CD4-positive, alpha-beta T cell (primary cell): ENCODE measurements at regions not wholly inside any gene's neighbourhood (a gene's known extent, or its start where the extent isn't known, plus 50 kb on each side); places are given as distances from the start of the nearest gene placed in this dataset.

Experiments
- ATAC-seq: fragments of 200-7000 bp; cut with Tn5 transposase; one replicate; pipeline ENCODE4 v1.10.0; 2022; ENCODE audit warnings: mild to moderate bottlenecking; ENCODE audit not compliant: poor library complexity
- CTCF ChIA-PET: fragments of 350-600 bp; sonication (Branson Sonifier 250); formaldehyde crosslinking; loops from one replicate; lab custom pipeline; 2021; ENCODE audit warnings: antibody characterized with exemption, inconsistent platforms; lab: Charles Lee
- POLR2A ChIA-PET: fragments of 350-600 bp; sonication (Branson Sonifier 250); formaldehyde crosslinking; loops from one replicate; lab custom pipeline; 2021; ENCODE audit warnings: antibody characterized with exemption, inconsistent platforms; lab: Charles Lee
- DNase-seq, 14 experiments: peaks; one replicate each; pipeline ENCODE4 v3.0.0-alpha.2; 2013 to 2020; ENCODE audit warnings: mixed read lengths in 2 of 14
- H3K27ac ChIP-seq, 2 donors: one replicate each; pipeline versions ENCODE4 v1.5.1 to v1.7.0; 2013; ENCODE audit warnings: low read length in 2 of 2, low read depth in 1 of 2, mild to moderate bottlenecking in 1 of 2
- H3K27me3 ChIP-seq, 2 experiments: 1 replicate in 1 of 2; 2 replicates in 1 of 2; pipeline versions ENCODE4 v1.6.1 to v1.7.0; 2013; ENCODE audit warnings: low read length in 2 of 2, control low read depth in 1 of 2, mild to moderate bottlenecking in 1 of 2, moderate library complexity in 1 of 2; ENCODE audit not compliant: insufficient read depth in 2 of 2, control insufficient read depth in 1 of 2
- H3K36me3 ChIP-seq: one replicate; pipeline ENCODE4 v1.6.1; 2013; ENCODE audit warnings: low read length, control low read depth; ENCODE audit not compliant: insufficient read depth
- H3K4me1 ChIP-seq: one replicate; pipeline ENCODE4 v1.6.1; 2013; ENCODE audit warnings: low read length, control low read depth; ENCODE audit not compliant: insufficient read depth
- H3K4me3 ChIP-seq: one replicate; pipeline ENCODE4 v1.5.1; 2013; ENCODE audit warnings: mild to moderate bottlenecking, low read length, moderate library complexity
- H3K9me3 ChIP-seq, 2 experiments: 1 replicate in 1 of 2; 2 replicates in 1 of 2; pipeline versions ENCODE4 v1.6.1 to v1.7.0; 2013; ENCODE audit warnings: low read length in 2 of 2, mild to moderate bottlenecking in 2 of 2, control low read depth in 1 of 2, moderate library complexity in 1 of 2; ENCODE audit not compliant: control insufficient read depth in 1 of 2, insufficient read depth in 1 of 2
- H3K27ac Mint-ChIP-seq: one replicate; pipeline ENCODE4 v1.8.0; 2020; ENCODE audit warnings: mixed read lengths
- H3K27me3 Mint-ChIP-seq: one replicate; pipeline ENCODE4 v1.8.0; 2021; ENCODE audit warnings: mixed read lengths
- H3K36me3 Mint-ChIP-seq: one replicate; pipeline ENCODE4 v1.8.0; 2021; ENCODE audit warnings: low read depth, mixed read lengths
- H3K4me1 Mint-ChIP-seq: one replicate; pipeline ENCODE4 v1.8.0; 2021; ENCODE audit warnings: low read depth, mixed read lengths
- H3K4me3 Mint-ChIP-seq: one replicate; pipeline ENCODE4 v1.8.0; 2020; ENCODE audit warnings: mild to moderate bottlenecking, mixed read lengths
- H3K9me3 Mint-ChIP-seq: one replicate; pipeline ENCODE4 v1.8.0; 2020; ENCODE audit warnings: mixed read lengths
- CTCF ChIP-seq: fragments of 200-600 bp; IDR thresholded peaks from one replicate; pipeline ENCODE4 v1.8.0; 2022; ENCODE audit warnings: antibody characterized with exemption, mild to moderate bottlenecking
- intact Hi-C, 2 experiments: fragments of 100-400 bp; cut with DNase I in 1 of 2; cut with micrococcal nuclease in 1 of 2; formaldehyde crosslinking; loops; one replicate each; pipeline versions ENCODE4 v1.15.1 to v1.9.0; 2023 to 2025; cut with DNase I, micrococcal nuclease

- Mint-ChIP-seq H3K27ac (no peak overlapping the region), H3K27me3 (peaks cover 6% of the 10 kb centered on the region), H3K36me3 (no peaks in the 10 kb centered on the region), H3K9me3 (no peaks in the 10 kb centered on the region), H3K4me3 (no peak overlapping the region), H3K4me1 (no peaks in the 10 kb centered on the region)
- CTCF ChIA-PET, result interaction anchor here (3.1 kb wide), 1 partner anchor 22 kb away, joined by 14 read pairs; no protein-coding TSS in a partner anchor
- intact Hi-C loops, result no loop called here
- POLR2A ChIA-PET, result no interaction called here
- no peak overlapping the region for H3K27ac ChIP-seq
- H3K36me3 ChIP-seq, result no peaks in the 10 kb centered on the region
- H3K27me3 ChIP-seq, result no peaks in the 10 kb centered on the region
- ATAC-seq (no peak), DNase-seq (no peak)
- no peak overlapping the region for H3K4me3 ChIP-seq
- H3K9me3 ChIP-seq, result no peaks in the 10 kb centered on the region
- no peaks in the 10 kb centered on the region for H3K4me1 ChIP-seq
- no peak for TF ChIP-seq CTCF
These were observed 54.5 kb upstream of the HTR4 start for GRCh38 chr5:148708854-148709253.

- Mint-ChIP-seq H3K4me1 (no peaks in the 10 kb centered on the region), H3K9me3 (no peaks in the 10 kb centered on the region), H3K27me3 (peaks cover 7% of the 10 kb centered on the region), H3K27ac (no peak overlapping the region), H3K4me3 (no peak overlapping the region), H3K36me3 (no peaks in the 10 kb centered on the region)
- intact Hi-C loops, result no loop called here
- no peaks in the 10 kb centered on the region for H3K36me3 ChIP-seq
- no peaks in the 10 kb centered on the region for H3K4me1 ChIP-seq
- DNase-seq (no peak), ATAC-seq (no peak)
- ChIA-PET CTCF (no interaction called here), POLR2A (no interaction called here)
- H3K9me3 ChIP-seq, result no peaks in the 10 kb centered on the region
- no peaks in the 10 kb centered on the region for H3K27me3 ChIP-seq
- no peak overlapping the region for H3K4me3 ChIP-seq
- no peak overlapping the region for H3K27ac ChIP-seq
- TF ChIP-seq CTCF, result no peak
These were observed 57.6 kb upstream of the HTR4 start for GRCh38 chr5:148711961-148712360.

GRCh38 chr5:148713735-148714508 is 59.6 kb upstream of the HTR4 start:
- Histone ChIP-seq H3K36me3 (no peaks in the 10 kb centered on the region), H3K9me3 (no peaks in the 10 kb centered on the region), H3K4me3 (no peak overlapping the region), H3K27me3 (no peaks in the 10 kb centered on the region), H3K4me1 (no peaks in the 10 kb centered on the region), H3K27ac (no peak overlapping the region)
- peaks cover 22% of the 10 kb centered on the region for H3K27me3 Mint-ChIP-seq
- ChIA-PET CTCF (no interaction called here), POLR2A (no interaction called here)
- H3K36me3 Mint-ChIP-seq, result no peaks in the 10 kb centered on the region
- H3K4me1 Mint-ChIP-seq, result no peaks in the 10 kb centered on the region
- ATAC-seq (no peak), DNase-seq (no peak)
- no peak for TF ChIP-seq CTCF
- no peak overlapping the region for H3K4me3 Mint-ChIP-seq
- no peaks in the 10 kb centered on the region for H3K9me3 Mint-ChIP-seq
- H3K27ac Mint-ChIP-seq, result no peak overlapping the region
- intact Hi-C loops, result no loop called here
